NCI-H1105 (cell line): ENCODE measurements at regions not wholly inside any gene's neighbourhood (a gene's known extent, or its start where the extent isn't known, plus 50 kb on each side); places are given as distances from the start of the nearest gene placed in this dataset.

ENCODE experiments used
- DNase-seq: peaks from one replicate; lab custom pipeline; 2025; lab: John Stamatoyannopoulos, UW

GRCh38 chr14:85752175-85752574 is 222.2 kb downstream of the FLRT2 start:
- no peak for DNase-seq

GRCh38 chr14:85744573-85744972 is 214.6 kb downstream of the FLRT2 start:
- DNase-seq, result no peak

- DNase-seq, result no peak
These were observed 202.1 kb downstream of the FLRT2 start for GRCh38 chr14:85732031-85732430.

GRCh38 chr14:85731186-85731585 is 201.2 kb downstream of the FLRT2 start:
- DNase-seq, result no peak

- DNase-seq, result no peak
These were observed 198.6 kb downstream of the FLRT2 start for GRCh38 chr14:85728476-85729065.

GRCh38 chr14:85714069-85714468 is 184.1 kb downstream of the FLRT2 start:
- DNase-seq, result no peak

GRCh38 chr14:85711620-85712019 is 181.7 kb downstream of the FLRT2 start:
- DNase-seq, result no peak
